GM18858 (cell line): ENCODE measurements at regions not wholly inside any gene's neighbourhood (a gene's known extent, or its start where the extent isn't known, plus 50 kb on each side); places are given as distances from the start of the nearest gene placed in this dataset.
"Not testable (repeated sequence)": the region's sequence is repeated elsewhere in the genome, so short reads cannot be mapped to it uniquely, and the experiment has no call there.

Source experiments
- ATAC-seq: cut with Tn5 transposase; IDR thresholded peaks from one replicate; pipeline ENCODE4 v1.9.1; 2021; ENCODE audit not compliant: unreplicated experiment

- not testable (repeated sequence) for ATAC-seq
Observed at GRCh38 chr2:76697439-76697838, 824.7 kb downstream of the LRRTM4 start.

- ATAC-seq: no peak
Observed at GRCh38 chr2:76692908-76693307, 829.3 kb downstream of the LRRTM4 start.

GRCh38 chr2:76688732-76689131, 833.4 kb downstream of the LRRTM4 start:
- ATAC-seq: no peak

- ATAC-seq: no peak
Observed at GRCh38 chr2:76687923-76688322, 834.3 kb downstream of the LRRTM4 start.

- ATAC-seq: no peak
Observed at GRCh38 chr2:76684756-76685155, 837.4 kb downstream of the LRRTM4 start.

- no peak for ATAC-seq
Observed at GRCh38 chr2:76679025-76679396, 843.2 kb downstream of the LRRTM4 start.

- ATAC-seq: no peak
Observed at GRCh38 chr2:76678383-76679024, 843.7 kb downstream of the LRRTM4 start.

GRCh38 chr2:76675212-76675611, 847.0 kb downstream of the LRRTM4 start:
- no peak for ATAC-seq

DNA sequence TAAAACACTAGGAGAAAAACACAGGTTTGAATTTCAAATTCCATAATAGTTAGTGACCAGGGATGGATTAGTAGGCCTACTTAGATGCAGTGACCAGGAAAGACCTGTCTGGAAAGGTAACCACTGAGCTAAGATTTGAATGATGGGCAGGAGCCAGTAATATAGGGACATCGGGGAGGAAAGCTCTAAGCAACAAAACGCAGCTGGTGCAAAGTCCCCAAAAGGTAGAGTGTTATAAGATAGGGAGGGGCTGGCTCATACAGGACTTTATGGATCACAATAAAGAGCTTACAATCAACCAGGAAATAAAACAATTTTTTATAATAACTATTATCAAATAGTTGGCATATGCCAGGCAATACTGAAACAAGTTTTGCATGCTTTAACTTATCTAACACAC, 849.4 kb downstream of the LRRTM4 start:
- ATAC-seq: no peak

DNA sequence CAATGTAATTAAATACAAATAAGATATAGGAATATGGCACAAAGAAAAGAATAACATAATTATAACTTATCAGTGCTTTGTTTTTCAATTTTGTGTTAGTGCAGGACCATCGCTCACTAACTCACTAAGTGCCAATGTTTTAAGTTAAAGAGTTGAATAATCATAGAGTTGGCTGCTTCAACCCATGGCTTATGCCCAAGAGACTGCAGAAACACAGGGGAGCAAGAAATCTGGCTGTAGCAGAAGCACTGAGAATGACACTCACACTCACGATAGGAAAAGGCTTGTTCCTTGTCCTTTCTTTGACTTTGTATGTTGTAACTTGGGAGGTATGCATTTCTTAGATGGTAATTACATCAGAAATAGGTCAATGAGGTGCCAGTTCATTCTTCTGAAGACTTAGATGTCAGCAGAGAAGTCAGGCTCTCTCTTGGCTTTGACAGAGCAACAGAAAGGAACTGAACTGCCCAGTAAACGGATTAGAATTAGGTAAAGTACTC, 852.2 kb downstream of the LRRTM4 start:
- ATAC-seq: no peak

- no peak for ATAC-seq
Observed at GRCh38 chr2:76668279-76668678, 853.9 kb downstream of the LRRTM4 start.

DNA sequence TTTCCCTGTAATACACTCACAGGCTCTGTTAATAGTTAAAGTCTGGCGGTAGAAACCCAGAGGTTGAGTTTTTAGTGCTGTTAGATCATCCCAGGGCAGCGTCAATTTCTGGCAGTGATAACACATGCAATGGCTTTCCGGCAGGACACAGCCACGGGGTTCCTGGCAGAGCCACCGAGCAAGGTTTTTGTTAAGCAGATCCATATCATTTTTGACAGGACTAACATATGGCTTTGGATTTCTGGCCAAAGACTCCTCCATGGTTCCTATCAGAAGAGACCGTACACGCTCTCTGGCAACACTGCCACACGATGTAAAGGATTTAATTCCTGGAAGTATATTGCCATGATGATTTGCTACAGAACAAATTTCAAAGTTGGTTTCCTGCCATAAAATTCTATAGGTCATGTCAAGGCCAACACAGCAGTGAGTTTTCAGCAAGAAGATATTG, 854.3 kb downstream of the LRRTM4 start:
- no peak for ATAC-seq

DNA sequence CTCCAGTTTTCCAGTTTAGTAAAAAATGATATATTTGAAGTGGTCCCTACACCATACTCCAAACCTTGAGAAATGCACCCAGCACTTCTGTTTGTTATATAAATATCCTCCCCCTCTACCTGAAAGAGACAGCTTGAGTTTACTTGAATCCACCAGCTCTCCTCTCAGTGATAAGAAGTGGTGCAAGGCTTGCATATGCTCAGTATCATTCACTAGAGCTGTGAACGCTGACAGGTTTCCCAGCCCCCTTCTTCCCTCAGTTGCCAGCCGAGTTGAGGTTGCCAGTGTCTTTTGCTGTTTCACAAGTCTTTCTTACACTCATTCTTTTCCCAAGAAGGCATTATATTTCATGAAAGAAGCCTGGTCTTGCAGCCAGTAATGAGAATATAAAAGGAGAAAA, 880.0 kb downstream of the LRRTM4 start:
- no peak for ATAC-seq

GRCh38 chr2:76641506-76641905, 880.7 kb downstream of the LRRTM4 start:
- no peak for ATAC-seq

DNA sequence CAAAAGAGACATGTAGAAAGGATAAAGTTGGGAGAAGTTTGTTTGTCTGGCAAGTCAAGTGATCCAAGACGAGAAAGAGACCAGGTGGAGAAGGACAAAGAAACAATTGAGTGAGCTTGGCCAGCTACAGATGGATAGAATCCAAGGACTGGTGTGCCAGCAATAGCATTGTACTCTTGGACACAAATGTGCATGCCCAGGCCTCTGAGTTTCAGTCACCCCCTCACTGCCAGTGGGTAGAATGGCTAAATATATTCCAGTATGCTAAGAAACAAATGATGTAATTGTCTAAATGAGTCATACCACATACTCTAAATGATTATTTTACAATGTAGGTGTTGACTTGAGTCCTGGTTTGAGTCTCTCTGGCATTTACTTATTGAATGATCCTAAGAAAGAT, 881.3 kb downstream of the LRRTM4 start:
- no peak for ATAC-seq

- ATAC-seq: no peak
Observed at GRCh38 chr2:76639171-76639680, 883.0 kb downstream of the LRRTM4 start.

- ATAC-seq: no peak
Observed at GRCh38 chr2:76633276-76633921, 888.8 kb downstream of the LRRTM4 start.

DNA sequence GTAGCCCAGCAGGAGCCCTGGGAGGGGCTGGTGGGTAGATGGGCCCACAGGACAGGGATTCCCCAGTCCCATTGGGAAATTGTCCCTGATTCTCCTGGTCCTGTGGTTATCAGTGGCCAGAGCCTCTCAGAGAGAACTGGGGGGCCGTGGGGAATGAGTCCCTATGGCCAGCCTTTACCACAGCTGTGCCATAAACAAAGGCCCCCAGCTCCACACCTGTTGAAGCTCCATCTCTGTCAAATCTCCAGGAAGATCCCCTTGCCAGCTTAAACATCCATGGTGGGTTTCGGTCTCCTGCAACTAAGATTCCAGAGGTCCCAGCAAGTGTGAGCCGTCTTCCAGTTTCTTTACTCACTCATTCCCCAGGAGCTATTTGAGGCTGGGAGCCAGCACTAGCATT, 897.1 kb downstream of the LRRTM4 start:
- ATAC-seq: no peak

DNA sequence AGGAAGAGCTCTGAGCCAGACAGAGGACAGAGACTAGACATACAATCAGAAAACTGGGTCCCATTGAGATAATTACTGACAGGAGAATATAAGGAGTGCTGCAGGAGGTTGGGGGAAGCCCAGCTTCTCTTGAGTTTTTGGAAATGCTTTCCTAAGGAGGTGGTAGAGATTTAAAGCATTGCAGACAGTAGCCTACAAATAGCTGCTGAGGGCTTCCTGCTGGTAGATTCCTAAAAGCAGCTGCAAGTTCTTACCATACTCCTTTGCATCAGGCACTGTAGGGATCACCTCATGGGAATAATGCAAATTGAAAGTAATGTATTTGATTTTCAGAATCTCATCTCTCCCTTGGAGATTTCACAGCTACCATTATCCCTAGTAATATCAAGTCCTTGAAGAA, 902.6 kb upstream of the GCFC2 start:
- no peak for ATAC-seq

- no peak for ATAC-seq
Observed at GRCh38 chr2:76612764-76613163, 902.0 kb upstream of the GCFC2 start.

- no peak for ATAC-seq
Observed at GRCh38 chr2:76610451-76610850, 899.7 kb upstream of the GCFC2 start.

DNA sequence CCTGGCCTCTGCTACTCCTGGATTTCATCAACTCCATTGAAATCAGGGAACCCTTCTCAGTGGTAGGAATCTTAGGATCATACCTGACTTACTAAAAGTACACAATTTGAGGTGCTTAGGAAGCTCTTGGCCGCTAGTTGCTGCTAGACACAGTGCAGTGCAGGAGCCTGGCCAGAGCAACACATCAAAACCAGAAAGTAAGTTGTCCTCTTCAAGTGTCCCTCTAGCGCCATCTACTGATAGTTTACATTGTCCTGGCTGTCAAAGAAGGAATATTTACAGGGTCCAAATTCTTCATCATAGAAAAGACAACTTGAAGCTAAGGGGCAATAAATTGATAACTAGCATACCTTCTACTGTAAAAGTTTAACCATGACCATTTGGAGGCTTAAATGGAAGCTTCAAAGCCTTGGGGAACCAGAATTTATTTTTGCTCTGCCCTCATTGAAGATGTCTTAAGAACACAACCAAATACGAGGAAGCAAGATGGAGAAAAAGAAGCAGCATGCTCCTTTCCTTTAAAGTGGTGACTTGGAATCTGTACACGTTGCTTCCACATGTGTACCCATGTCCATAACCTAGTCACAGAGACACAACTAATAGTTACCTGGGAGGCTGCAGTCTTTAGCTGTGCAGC, 889.1 kb upstream of the GCFC2 start:
- peak; percentile 98 for ATAC-seq
